ENCODE measurements at regions not wholly inside any gene's neighbourhood (a gene's known extent, or its start where the extent isn't known, plus 50 kb on each side); places are given as distances from the start of the nearest gene placed in this dataset.

GRCh38 chrX:140434347-140434746, 70.5 kb downstream of the SOX3 start:
- no peaks in the 10 kb centered on the region for H3K27me3 ChIP-seq (replicated peaks in 1 of 2; ENCODE audit: control insufficient read depth in 2 of 2, insufficient read depth in 2 of 2, low read length in 1 of 2)
- DNase-seq (ENCODE audit: low read depth, low spot score) = no peak
- 0% methylated on average over 2 of the region's 2 CpGs for WGBS (ENCODE audit: insufficient coverage, insufficient replicate concordance, low lambda C conversion rate, missing lambda C conversion rate)
- no peaks in the 10 kb centered on the region for H3K36me3 ChIP-seq (ENCODE audit: control insufficient read depth in 2 of 2, insufficient read depth in 2 of 2, low read length in 1 of 2)
- TF ChIP-seq EED (IDR thresholded peaks at IDR 0.05; ENCODE audit: low read depth) (no peak), ZNF622 (IDR thresholded peaks at IDR 0.05) (no peak), DPF2 (IDR thresholded peaks at IDR 0.05) (no peak), USF1 (IDR thresholded peaks at IDR 0.05; ENCODE audit: borderline replicate concordance, extremely low read length, insufficient read depth, low read depth, low read length) (no peak), STAT1 (conservative IDR thresholded peaks at IDR 0.05) (no peak), NRF1 (conservative IDR thresholded peaks at IDR 0.05; ENCODE audit: low read depth, low read length) (no peak), SRF (IDR thresholded peaks at IDR 0.05; ENCODE audit: low read depth in 2 of 2, low read length in 2 of 2) (no peak), KLF5 (IDR thresholded peaks at IDR 0.05; ENCODE audit: partially characterized antibody) (no peak), SIN3A (IDR thresholded peaks at IDR 0.05; ENCODE audit: low read depth, low read length) (no peak), NR2F1 (conservative IDR thresholded peaks at IDR 0.05) (no peak), SREBF2 (IDR thresholded peaks at IDR 0.05; ENCODE audit: low read length) (no peak)
- TF ChIP-seq, protein P1, sequence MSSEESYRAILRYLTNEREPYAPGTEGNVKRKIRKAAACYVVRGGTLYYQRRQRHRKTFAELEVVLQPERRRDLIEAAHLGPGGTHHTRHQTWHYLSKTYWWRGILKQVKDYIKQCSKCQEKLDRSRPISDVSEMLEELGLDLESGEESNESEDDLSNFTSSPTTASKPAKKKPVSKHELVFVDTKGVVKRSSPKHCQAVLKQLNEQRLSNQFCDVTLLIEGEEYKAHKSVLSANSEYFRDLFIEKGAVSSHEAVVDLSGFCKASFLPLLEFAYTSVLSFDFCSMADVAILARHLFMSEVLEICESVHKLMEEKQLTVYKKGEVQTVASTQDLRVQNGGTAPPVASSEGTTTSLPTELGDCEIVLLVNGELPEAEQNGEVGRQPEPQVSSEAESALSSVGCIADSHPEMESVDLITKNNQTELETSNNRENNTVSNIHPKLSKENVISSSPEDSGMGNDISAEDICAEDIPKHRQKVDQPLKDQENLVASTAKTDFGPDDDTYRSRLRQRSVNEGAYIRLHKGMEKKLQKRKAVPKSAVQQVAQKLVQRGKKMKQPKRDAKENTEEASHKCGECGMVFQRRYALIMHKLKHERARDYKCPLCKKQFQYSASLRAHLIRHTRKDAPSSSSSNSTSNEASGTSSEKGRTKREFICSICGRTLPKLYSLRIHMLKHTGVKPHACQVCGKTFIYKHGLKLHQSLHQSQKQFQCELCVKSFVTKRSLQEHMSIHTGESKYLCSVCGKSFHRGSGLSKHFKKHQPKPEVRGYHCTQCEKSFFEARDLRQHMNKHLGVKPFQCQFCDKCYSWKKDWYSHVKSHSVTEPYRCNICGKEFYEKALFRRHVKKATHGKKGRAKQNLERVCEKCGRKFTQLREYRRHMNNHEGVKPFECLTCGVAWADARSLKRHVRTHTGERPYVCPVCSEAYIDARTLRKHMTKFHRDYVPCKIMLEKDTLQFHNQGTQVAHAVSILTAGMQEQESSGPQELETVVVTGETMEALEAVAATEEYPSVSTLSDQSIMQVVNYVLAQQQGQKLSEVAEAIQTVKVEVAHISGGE (CRISPR knock-in tag; IDR thresholded peaks at IDR 0.05) = no peak
- TF ChIP-seq, protein P2, sequence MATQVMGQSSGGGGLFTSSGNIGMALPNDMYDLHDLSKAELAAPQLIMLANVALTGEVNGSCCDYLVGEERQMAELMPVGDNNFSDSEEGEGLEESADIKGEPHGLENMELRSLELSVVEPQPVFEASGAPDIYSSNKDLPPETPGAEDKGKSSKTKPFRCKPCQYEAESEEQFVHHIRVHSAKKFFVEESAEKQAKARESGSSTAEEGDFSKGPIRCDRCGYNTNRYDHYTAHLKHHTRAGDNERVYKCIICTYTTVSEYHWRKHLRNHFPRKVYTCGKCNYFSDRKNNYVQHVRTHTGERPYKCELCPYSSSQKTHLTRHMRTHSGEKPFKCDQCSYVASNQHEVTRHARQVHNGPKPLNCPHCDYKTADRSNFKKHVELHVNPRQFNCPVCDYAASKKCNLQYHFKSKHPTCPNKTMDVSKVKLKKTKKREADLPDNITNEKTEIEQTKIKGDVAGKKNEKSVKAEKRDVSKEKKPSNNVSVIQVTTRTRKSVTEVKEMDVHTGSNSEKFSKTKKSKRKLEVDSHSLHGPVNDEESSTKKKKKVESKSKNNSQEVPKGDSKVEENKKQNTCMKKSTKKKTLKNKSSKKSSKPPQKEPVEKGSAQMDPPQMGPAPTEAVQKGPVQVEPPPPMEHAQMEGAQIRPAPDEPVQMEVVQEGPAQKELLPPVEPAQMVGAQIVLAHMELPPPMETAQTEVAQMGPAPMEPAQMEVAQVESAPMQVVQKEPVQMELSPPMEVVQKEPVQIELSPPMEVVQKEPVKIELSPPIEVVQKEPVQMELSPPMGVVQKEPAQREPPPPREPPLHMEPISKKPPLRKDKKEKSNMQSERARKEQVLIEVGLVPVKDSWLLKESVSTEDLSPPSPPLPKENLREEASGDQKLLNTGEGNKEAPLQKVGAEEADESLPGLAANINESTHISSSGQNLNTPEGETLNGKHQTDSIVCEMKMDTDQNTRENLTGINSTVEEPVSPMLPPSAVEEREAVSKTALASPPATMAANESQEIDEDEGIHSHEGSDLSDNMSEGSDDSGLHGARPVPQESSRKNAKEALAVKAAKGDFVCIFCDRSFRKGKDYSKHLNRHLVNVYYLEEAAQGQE (IDR thresholded peaks at IDR 0.05; ENCODE audit: low read depth, low read length) = no peak
- H3K4me2 ChIP-seq (ENCODE audit: control insufficient read depth, insufficient read depth) = no peak overlapping the region
- in situ Hi-C loops (cut with MboI) = no loop called here
- no peak overlapping the region for H3K4me3 ChIP-seq
- H3K4me1 ChIP-seq (ENCODE audit: control insufficient read depth, insufficient read depth, low read length) = no peaks in the 10 kb centered on the region
- ChIA-PET POLR2A (no interaction called here), CTCF (no interaction called here), RAD21 (ENCODE audit: unreplicated experiment) (no interaction called here), SMC1A (ENCODE audit: uncharacterized antibody, unreplicated experiment) (interaction anchor here (0.6 kb wide), 1 partner anchor 366 kb away, joined by 3 read pairs; no protein-coding TSS in a partner anchor)
- intact Hi-C loops (cut with micrococcal nuclease; ENCODE audit: unreplicated experiment) = no loop called here
- H3K9ac ChIP-seq (ENCODE audit: control insufficient read depth, insufficient read depth, low read length) = no peak overlapping the region
- no peaks in the 10 kb centered on the region for H3K79me2 ChIP-seq (ENCODE audit: control insufficient read depth, insufficient read depth, low read length)
- H3K9me3 ChIP-seq (replicated peaks; ENCODE audit: control insufficient read depth, insufficient read depth, low read length) = no peaks in the 10 kb centered on the region; the same call in 2 of the 3 replicates
- H3K27ac ChIP-seq (ENCODE audit: control insufficient read depth, insufficient read depth) = no peak overlapping the region
- no TSS peak for BruUV-seq (replicated peaks)
- ATAC-seq = no peak
- H2AFZ ChIP-seq (ENCODE audit: control insufficient read depth, low read depth, low read length) = no peak overlapping the region
- FAIRE-seq = no peak
- H4K20me1 ChIP-seq (ENCODE audit: control insufficient read depth, insufficient read depth) = no peaks in the 10 kb centered on the region
